Ovary (tissue), 7 donors: ENCODE measurements at regions not wholly inside any gene's neighbourhood (a gene's known extent, or its start where the extent isn't known, plus 50 kb on each side); places are given as distances from the start of the nearest gene placed in this dataset.

Experiments
- DNase-seq, 5 donors: peaks; one replicate each; pipeline ENCODE4 v3.0.0-alpha.2; 2019 to 2020
- H3K27ac ChIP-seq, 2 donors: fragments of 200-600 bp; one replicate each; pipeline versions ENCODE4 v1.5.1 to v1.8.0; 2019 to 2022
- H3K27me3 ChIP-seq: fragments of 200-600 bp; one replicate; pipeline ENCODE4 v1.8.0; 2022
- H3K36me3 ChIP-seq: fragments of 200-600 bp; sonication (generic); one replicate; pipeline ENCODE4 v1.5.1; 2019
- H3K4me1 ChIP-seq: one replicate; pipeline ENCODE4 v1.8.1; 2013; ENCODE audit warnings: mild to moderate bottlenecking, moderate library complexity; ENCODE audit not compliant: insufficient read depth
- H3K4me3 ChIP-seq: fragments of 200-600 bp; sonication (generic); one replicate; pipeline ENCODE4 v1.5.1; 2017
- H3K9me3 ChIP-seq, 2 donors: fragments of 200-600 bp in 1 of 2; sonication (generic) in 1 of 2; one replicate each; pipeline versions ENCODE4 v1.5.1 to v1.8.1; 2013 to 2019; ENCODE audit warnings: mild to moderate bottlenecking in 1 of 2, moderate library complexity in 1 of 2
- EP300 ChIP-seq: sonication (generic); formaldehyde crosslinking; IDR thresholded peaks from one replicate; pipeline ENCODE4 v1.6.1; 2017; ENCODE audit warnings: antibody characterized with exemption
- POLR2A ChIP-seq: fragments of 450-650 bp; IDR thresholded peaks from one replicate; pipeline ENCODE4 v1.6.1; 2017; ENCODE audit warnings: antibody characterized with exemption, mild to moderate bottlenecking, moderate library complexity
- WGBS, 3 donors: extraction: QIAGEN DNeasy Blood & Tissue Kit in 1 of 3; methylation state at CpG; one replicate each; pipeline versions ENCODE4 v1.1.5 to v1.1.7; 2013 to 2017; 5-methylcytosine and 5-hydroxymethylcytosine counted together
- intact Hi-C, 4 donors: fragments of 100-400 bp; cut with DNase I; formaldehyde crosslinking; loops; one replicate each; pipeline versions ENCODE4 v1.11.0 to v1.15.1; 2022 to 2023
- TF ChIP-seq, protein P1 (sequence below), 3 donors: fragments of 450-650 bp in 2 of 3; fragments of 200-600 bp in 1 of 3; IDR thresholded peaks; one replicate each; pipeline versions ENCODE4 v1.5.1 to v1.8.0; 2016 to 2022; ENCODE audit warnings: antibody characterized with exemption in 3 of 3, mild to moderate bottlenecking in 1 of 3
- donor health status: DM: no; HTN: no; CAD: no; lungs with moderate emphysema.
- donor health status: DM: no; HTN: no; CAD: no.
- donor health status: Bipolar disorder and iron deficiency.
- donor health status: DM: no; HTN: no; CAD: no.
- donor health status: DM: yes; HTN: yes; CAD: no.

DNA sequence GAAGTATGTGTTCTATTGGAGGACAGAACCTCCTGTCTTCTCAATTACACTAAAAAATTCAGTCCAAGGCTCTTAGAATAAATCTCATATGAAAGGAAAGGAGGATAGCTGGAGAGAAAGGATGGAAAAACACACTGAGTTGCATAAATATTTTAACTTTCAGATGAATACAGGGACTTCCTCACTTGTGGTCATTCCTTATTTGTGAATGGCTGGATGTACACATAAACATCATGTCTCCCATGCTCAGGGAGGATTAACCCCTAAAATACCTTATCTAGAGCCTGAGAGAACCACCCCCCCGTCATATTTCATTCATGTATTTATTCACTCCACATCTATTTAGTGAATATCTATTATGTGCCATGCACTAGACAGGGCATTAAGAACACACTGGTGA is 217.6 kb upstream of the CITED2 start:
- no peak for DNase-seq
- intact Hi-C loops: loop anchor here in 2 of 4 donors (10.0 kb wide), 2 partner anchors 47 to 217 kb away; partner anchors contain the start of gene CITED2 (in 1 of the 2)
- Histone ChIP-seq H3K9me3 (no peaks in the 10 kb centered on the region), H3K4me3 (no peak overlapping the region), H3K27me3 (no peaks in the 10 kb centered on the region), H3K4me1 (peaks cover 13% of the 10 kb centered on the region), H3K36me3 (no peaks in the 10 kb centered on the region), H3K27ac (peak overlapping the region in 1 of 2 donors; percentile 57)
- TF ChIP-seq POLR2A (no peak), EP300 (no peak)
- TF ChIP-seq, protein P1, sequence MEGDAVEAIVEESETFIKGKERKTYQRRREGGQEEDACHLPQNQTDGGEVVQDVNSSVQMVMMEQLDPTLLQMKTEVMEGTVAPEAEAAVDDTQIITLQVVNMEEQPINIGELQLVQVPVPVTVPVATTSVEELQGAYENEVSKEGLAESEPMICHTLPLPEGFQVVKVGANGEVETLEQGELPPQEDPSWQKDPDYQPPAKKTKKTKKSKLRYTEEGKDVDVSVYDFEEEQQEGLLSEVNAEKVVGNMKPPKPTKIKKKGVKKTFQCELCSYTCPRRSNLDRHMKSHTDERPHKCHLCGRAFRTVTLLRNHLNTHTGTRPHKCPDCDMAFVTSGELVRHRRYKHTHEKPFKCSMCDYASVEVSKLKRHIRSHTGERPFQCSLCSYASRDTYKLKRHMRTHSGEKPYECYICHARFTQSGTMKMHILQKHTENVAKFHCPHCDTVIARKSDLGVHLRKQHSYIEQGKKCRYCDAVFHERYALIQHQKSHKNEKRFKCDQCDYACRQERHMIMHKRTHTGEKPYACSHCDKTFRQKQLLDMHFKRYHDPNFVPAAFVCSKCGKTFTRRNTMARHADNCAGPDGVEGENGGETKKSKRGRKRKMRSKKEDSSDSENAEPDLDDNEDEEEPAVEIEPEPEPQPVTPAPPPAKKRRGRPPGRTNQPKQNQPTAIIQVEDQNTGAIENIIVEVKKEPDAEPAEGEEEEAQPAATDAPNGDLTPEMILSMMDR (IDR thresholded peaks at IDR 0.05): no peak
- WGBS, 3 donors: 63 to 92% (median 65%) methylated on average over 1 of the region's 1 CpG

DNA sequence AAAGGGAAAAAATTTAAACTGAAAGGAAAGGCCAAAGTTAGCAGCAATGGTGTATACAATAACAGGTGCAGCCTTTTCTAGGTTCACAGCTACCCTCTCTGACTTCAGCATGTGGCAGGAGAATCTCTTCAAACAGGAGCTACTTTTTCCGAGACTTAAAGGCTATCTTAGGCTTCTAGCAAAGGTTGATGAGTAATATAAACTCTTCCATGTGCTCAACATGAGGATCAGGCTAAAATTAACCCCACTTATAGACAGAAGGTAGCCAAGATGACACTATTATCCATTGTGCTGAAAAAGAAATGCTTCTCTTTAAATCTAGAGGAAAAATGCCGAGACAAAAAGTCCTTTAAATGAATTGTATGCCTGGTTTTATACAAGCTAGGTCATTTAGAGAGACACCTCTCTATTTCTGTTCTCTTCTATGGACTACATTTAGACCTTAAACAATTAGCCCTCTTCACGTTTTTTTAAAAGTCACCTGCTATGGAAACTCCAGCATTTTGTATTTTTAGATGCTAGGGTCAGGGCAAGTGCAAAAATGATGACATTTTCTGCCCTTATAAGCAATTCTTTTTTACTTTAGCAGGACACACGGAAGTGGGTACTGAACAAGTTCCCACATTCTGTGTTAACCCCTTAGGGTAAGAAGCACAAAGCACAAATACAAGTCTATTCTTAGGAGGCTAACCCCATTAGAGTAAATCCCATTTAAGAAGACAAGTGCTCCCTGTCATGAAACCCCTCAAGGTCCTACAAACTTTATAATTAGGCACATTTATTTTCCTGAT is 216.8 kb upstream of the CITED2 start:
- intact Hi-C loops: loop anchor here in 2 of 4 donors (10.0 kb wide), 2 partner anchors 46 to 216 kb away; partner anchors contain the start of gene CITED2 (in 1 of the 2)

DNA sequence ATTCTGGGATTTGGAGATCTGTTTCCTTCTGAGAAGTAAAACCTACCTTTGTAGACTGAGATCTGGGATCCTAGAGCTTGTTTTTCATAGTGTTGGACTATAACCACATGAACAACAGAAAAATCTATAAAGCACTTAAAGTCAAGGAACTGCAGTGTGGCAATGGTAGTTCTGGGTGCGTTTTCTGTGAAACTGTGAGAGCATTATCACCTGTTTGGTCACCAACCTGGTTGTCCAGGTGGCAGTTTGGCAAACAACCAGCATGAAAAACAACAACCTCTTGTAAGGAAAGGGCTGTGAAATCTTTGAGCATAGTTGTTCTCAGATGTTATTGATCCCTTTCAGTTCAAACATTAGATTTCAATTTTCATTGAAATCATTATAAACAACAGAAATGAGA is 215.8 kb upstream of the CITED2 start:
- intact Hi-C loops: loop anchor here in 2 of 4 donors (10.0 kb wide), 2 partner anchors 45 to 215 kb away; partner anchors contain the start of gene CITED2 (in 1 of the 2)
- H3K36me3 ChIP-seq: no peaks in the 10 kb centered on the region
- 91 to 97% (median 92%) methylated on average over 1 of the region's 1 CpG for WGBS, 3 donors
- H3K27ac ChIP-seq: no peak overlapping the region
- H3K4me1 ChIP-seq: peaks cover 12% of the 10 kb centered on the region
- TF ChIP-seq EP300 (no peak), POLR2A (no peak)
- TF ChIP-seq, protein P1 (IDR thresholded peaks at IDR 0.05): no peak
- no peak overlapping the region for H3K4me3 ChIP-seq
- H3K9me3 ChIP-seq: no peaks in the 10 kb centered on the region
- no peaks in the 10 kb centered on the region for H3K27me3 ChIP-seq
- no peak for DNase-seq

More for the DNA sequence above, 216.8 kb upstream of the CITED2 start:
- 38 to 50% (median 41%) methylated on average over 4 of the region's 4 CpGs for WGBS, 3 donors
- no peak overlapping the region for H3K4me3 ChIP-seq
- no peaks in the 10 kb centered on the region for H3K36me3 ChIP-seq
- no peaks in the 10 kb centered on the region for H3K9me3 ChIP-seq
- no peak for DNase-seq
- H3K27ac ChIP-seq: peak overlapping the region in 1 of 2 donors; percentile 57
- no peaks in the 10 kb centered on the region for H3K27me3 ChIP-seq
- no peak for TF ChIP-seq EP300
- no peak for TF ChIP-seq POLR2A
- TF ChIP-seq, protein P1 (IDR thresholded peaks at IDR 0.05): no peak
- peaks cover 12% of the 10 kb centered on the region for H3K4me1 ChIP-seq

DNA sequence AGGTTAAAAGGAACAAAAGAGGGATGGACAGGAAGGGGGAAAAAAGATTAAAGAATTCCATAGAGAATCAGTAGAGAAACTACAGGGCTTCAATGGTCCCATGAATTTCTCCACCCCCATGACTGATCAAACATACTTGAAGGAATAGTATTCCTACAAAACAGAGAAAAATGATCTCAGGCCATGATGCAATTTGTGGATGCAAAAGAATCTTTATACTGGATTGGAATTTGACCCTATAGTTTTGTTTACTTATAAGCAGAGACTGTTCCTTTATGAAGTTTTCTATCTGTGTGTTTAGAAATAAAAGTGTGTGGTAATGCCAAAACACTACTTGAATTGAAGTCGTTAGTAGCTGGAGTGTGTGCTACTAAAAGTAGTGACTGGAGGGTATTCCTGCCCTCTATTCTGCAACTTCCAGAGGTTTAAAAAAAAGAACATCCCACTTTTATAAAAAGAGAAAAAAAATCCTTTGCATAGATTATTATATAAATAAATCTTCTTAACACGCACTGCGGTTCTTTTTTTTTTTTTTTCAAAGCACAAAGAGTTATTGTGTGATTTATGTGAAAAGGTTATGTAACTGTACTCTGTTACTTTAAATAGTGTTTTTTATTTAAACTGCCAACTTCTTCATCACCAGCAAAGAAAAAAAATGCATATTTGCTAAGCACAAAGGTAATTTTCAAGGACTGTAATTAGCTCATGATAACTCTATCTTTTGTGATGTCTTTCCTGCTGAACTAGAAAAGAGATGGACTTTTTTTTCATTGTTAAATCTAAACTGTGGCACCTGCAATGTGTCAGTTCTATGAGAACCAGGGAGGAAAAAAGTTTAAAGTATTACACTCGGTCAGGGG is 214.5 kb upstream of the CITED2 start:
- Histone ChIP-seq H3K27ac (peak overlapping the region in 1 of 2 donors; percentile 29), H3K9me3 (no peaks in the 10 kb centered on the region), H3K27me3 (no peaks in the 10 kb centered on the region), H3K4me1 (peaks cover 12% of the 10 kb centered on the region), H3K4me3 (no peak overlapping the region), H3K36me3 (no peaks in the 10 kb centered on the region)
- intact Hi-C loops: no loop called here
- TF ChIP-seq POLR2A (no peak), EP300 (no peak)
- TF ChIP-seq, protein P1 (IDR thresholded peaks at IDR 0.05): no peak
- 8 to 12% (median 10%) methylated on average over 4 of the region's 4 CpGs for WGBS, 3 donors
- no peak for DNase-seq
